DOHH2 (cell line): ENCODE measurements at regions not wholly inside any gene's neighbourhood (a gene's known extent, or its start where the extent isn't known, plus 50 kb on each side); places are given as distances from the start of the nearest gene placed in this dataset.

Experiments used
- EZH2phosphoT487 ChIP-seq: fragments of 200-600 bp; sonication (generic); IDR thresholded peaks from 2 replicates; pipeline ENCODE4 v1.6.1; 2017; ENCODE audit warnings: borderline replicate concordance, mild to moderate bottlenecking, antibody characterized with exemption, low read length, moderate library complexity, mixed read lengths
- TF ChIP-seq, protein P1 (sequence below): fragments of 200-600 bp; sonication (generic); IDR thresholded peaks from one replicate; pipeline ENCODE4 v1.5.1; 2014; ENCODE audit warnings: antibody characterized with exemption, mild to moderate bottlenecking, low read depth, low read length; ENCODE audit not compliant: poor library complexity, severe bottlenecking

DNA sequence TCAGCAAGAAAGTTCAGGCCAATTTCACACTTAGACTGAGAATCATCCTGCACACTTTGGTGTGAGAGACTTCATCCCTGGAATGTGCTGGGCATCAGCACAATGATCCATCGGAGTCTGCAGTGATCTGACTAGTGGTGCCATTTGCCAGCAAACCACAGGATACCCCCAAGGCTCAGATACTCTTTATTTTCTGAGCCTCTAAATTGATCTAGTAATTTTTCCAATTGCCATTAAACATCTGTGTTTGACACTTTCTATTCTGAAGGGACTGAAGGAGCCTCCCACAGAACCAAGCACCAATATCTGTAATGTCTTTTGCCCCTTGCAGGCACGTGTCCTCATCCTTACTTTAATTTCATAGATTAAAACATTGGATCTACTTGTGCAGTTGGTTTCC is 485.3 kb upstream of the SMIM21 start:
- TF ChIP-seq, protein P1, sequence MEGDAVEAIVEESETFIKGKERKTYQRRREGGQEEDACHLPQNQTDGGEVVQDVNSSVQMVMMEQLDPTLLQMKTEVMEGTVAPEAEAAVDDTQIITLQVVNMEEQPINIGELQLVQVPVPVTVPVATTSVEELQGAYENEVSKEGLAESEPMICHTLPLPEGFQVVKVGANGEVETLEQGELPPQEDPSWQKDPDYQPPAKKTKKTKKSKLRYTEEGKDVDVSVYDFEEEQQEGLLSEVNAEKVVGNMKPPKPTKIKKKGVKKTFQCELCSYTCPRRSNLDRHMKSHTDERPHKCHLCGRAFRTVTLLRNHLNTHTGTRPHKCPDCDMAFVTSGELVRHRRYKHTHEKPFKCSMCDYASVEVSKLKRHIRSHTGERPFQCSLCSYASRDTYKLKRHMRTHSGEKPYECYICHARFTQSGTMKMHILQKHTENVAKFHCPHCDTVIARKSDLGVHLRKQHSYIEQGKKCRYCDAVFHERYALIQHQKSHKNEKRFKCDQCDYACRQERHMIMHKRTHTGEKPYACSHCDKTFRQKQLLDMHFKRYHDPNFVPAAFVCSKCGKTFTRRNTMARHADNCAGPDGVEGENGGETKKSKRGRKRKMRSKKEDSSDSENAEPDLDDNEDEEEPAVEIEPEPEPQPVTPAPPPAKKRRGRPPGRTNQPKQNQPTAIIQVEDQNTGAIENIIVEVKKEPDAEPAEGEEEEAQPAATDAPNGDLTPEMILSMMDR = no peak
- no peak for TF ChIP-seq EZH2phosphoT487
